Tibial nerve (tissue), 4 donors: ENCODE measurements at regions not wholly inside any gene's neighbourhood (a gene's known extent, or its start where the extent isn't known, plus 50 kb on each side); places are given as distances from the start of the nearest gene placed in this dataset.

Experiments
- EP300 ChIP-seq, 2 donors: sonication (generic); formaldehyde crosslinking; IDR thresholded peaks; one replicate each; pipeline ENCODE4 v1.6.1; 2017; ENCODE audit warnings: antibody characterized with exemption in 2 of 2, mild to moderate bottlenecking in 1 of 2
- POLR2A ChIP-seq, 2 donors: fragments of 450-650 bp; IDR thresholded peaks; one replicate each; pipeline ENCODE4 v1.6.1; 2017; ENCODE audit warnings: antibody characterized with exemption in 2 of 2, mild to moderate bottlenecking in 2 of 2, moderate library complexity in 2 of 2
- TF ChIP-seq, protein P1 (sequence below), 5 experiments: fragments of 200-600 bp in 3 of 5; fragments of 450-650 bp in 2 of 5; sonication (generic) in 3 of 5; IDR thresholded peaks; one replicate each; pipeline ENCODE4 v1.5.1; 2016 to 2019; ENCODE audit warnings: antibody characterized with exemption in 5 of 5, mild to moderate bottlenecking in 3 of 5, moderate library complexity in 2 of 5

DNA sequence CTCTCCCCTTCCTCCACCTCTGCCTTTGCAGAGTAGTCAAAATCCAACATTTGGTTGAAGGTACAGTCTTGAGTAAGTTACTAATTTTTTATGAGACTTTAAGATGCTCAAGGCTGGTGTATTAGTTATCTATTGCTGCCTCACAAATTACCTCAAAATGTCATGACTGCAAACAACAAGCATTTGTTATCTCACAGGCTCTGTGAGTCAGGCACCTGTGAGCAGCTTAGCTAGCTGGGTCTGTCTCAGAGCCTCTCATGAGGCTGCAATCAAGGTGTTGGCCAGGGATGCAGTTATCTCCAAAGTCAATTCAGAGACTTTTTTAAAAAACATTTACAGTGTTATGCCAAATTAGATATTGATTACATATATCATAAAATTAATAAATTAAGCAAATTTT is 371.3 kb upstream of the RGMB start:
- TF ChIP-seq, protein P1, sequence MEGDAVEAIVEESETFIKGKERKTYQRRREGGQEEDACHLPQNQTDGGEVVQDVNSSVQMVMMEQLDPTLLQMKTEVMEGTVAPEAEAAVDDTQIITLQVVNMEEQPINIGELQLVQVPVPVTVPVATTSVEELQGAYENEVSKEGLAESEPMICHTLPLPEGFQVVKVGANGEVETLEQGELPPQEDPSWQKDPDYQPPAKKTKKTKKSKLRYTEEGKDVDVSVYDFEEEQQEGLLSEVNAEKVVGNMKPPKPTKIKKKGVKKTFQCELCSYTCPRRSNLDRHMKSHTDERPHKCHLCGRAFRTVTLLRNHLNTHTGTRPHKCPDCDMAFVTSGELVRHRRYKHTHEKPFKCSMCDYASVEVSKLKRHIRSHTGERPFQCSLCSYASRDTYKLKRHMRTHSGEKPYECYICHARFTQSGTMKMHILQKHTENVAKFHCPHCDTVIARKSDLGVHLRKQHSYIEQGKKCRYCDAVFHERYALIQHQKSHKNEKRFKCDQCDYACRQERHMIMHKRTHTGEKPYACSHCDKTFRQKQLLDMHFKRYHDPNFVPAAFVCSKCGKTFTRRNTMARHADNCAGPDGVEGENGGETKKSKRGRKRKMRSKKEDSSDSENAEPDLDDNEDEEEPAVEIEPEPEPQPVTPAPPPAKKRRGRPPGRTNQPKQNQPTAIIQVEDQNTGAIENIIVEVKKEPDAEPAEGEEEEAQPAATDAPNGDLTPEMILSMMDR (IDR thresholded peaks at IDR 0.05), result no peak
- TF ChIP-seq POLR2A (IDR thresholded peaks at IDR 0.05), result no peak
- TF ChIP-seq EP300 (IDR thresholded peaks at IDR 0.05), result no peak
